GM23338 (cell line): ENCODE measurements at regions not wholly inside any gene's neighbourhood (a gene's known extent, or its start where the extent isn't known, plus 50 kb on each side); places are given as distances from the start of the nearest gene placed in this dataset.

Experiments
- ATAC-seq: fragments of 200-7000 bp; cut with Tn5 transposase; 3 replicates; pipeline ENCODE4 v1.9.1; 2020
- DNase-seq: peaks from one replicate; pipeline ENCODE4 v3.0.0-alpha.2; 2015; ENCODE audit warnings: low spot score
- H2AFZ ChIP-seq: fragments of 200-600 bp; sonication (generic); 2 replicates; pipeline ENCODE4 v1.8.0; 2016; ENCODE audit warnings: antibody characterized with exemption, mild to moderate bottlenecking, moderate library complexity
- H3F3A ChIP-seq: fragments of 200-600 bp; sonication (generic); replicated peaks from 2 replicates; pipeline ENCODE4 v1.8.0; 2017; ENCODE audit warnings: antibody characterized with exemption, mixed run types, low read depth
- H3K27ac ChIP-seq: fragments of 200-600 bp; sonication (generic); 2 replicates; pipeline ENCODE4 v1.6.1; 2016; ENCODE audit warnings: low read depth
- H3K27me3 ChIP-seq: fragments of 200-600 bp; sonication (generic); 2 replicates; pipeline ENCODE4 v1.8.0; 2016; ENCODE audit warnings: mild to moderate bottlenecking, mixed run types, moderate library complexity; ENCODE audit not compliant: insufficient read depth
- H3K36me3 ChIP-seq: fragments of 200-600 bp; sonication (generic); 2 replicates; pipeline ENCODE4 v1.8.0; 2016; ENCODE audit warnings: mild to moderate bottlenecking; ENCODE audit not compliant: insufficient read depth
- H3K4me1 ChIP-seq: fragments of 200-600 bp; sonication (generic); 2 replicates; pipeline ENCODE4 v1.8.0; 2016; ENCODE audit warnings: mild to moderate bottlenecking, moderate library complexity; ENCODE audit not compliant: insufficient read depth
- H3K4me2 ChIP-seq: fragments of 200-600 bp; sonication (generic); 2 replicates; pipeline ENCODE4 v1.7.1; 2017; ENCODE audit warnings: mixed run types
- H3K4me3 ChIP-seq: fragments of 200-600 bp; sonication (generic); 2 replicates; pipeline ENCODE4 v1.6.1; 2016; ENCODE audit warnings: mixed run types
- H3K79me2 ChIP-seq: fragments of 200-600 bp; sonication (generic); replicated peaks from 2 replicates; pipeline ENCODE4 v1.8.0; 2017; ENCODE audit warnings: mild to moderate bottlenecking; ENCODE audit not compliant: insufficient read depth
- H3K9me2 ChIP-seq: fragments of 200-600 bp; sonication (generic); 2 replicates; pipeline ENCODE4 v1.8.0; 2017; ENCODE audit not compliant: insufficient read depth
- H4K20me1 ChIP-seq: fragments of 200-600 bp; sonication (generic); replicated peaks from 2 replicates; pipeline ENCODE4 v1.8.0; 2017; ENCODE audit warnings: mild to moderate bottlenecking; ENCODE audit not compliant: insufficient read depth
- H3K27ac Mint-ChIP-seq: 2 replicates; pipeline ENCODE4 v1.8.0; 2020; ENCODE audit warnings: inconsistent platforms, mild to moderate bottlenecking, moderate library complexity, mixed read lengths
- H3K27me3 Mint-ChIP-seq: 3 replicates; pipeline ENCODE4 v1.8.0; 2022; ENCODE audit warnings: low read depth, mild to moderate bottlenecking, moderate library complexity, mixed read lengths, inconsistent platforms; ENCODE audit not compliant: insufficient read depth, poor library complexity
- H3K36me3 Mint-ChIP-seq: 3 replicates; pipeline ENCODE4 v1.8.0; 2021; ENCODE audit warnings: low read depth, mild to moderate bottlenecking, inconsistent platforms, moderate library complexity, mixed read lengths
- H3K4me1 Mint-ChIP-seq: 3 replicates; pipeline ENCODE4 v1.8.0; 2020; ENCODE audit warnings: mild to moderate bottlenecking, inconsistent platforms, mixed read lengths
- H3K4me3 Mint-ChIP-seq: 3 replicates; pipeline ENCODE4 v1.8.0; 2021; ENCODE audit warnings: moderate library complexity, mild to moderate bottlenecking, inconsistent platforms, mixed read lengths
- H3K9me3 Mint-ChIP-seq: 3 replicates; pipeline ENCODE4 v1.8.0; 2020; ENCODE audit warnings: moderate library complexity, mild to moderate bottlenecking, inconsistent platforms, mixed read lengths
- CREB1 ChIP-seq: fragments of 250-450 bp; sonication (Bioruptor Pico); IDR thresholded peaks from 2 replicates; pipeline ENCODE4 v1.5.0; 2020; ENCODE audit warnings: low read depth, mild to moderate bottlenecking, moderate library complexity
- EZH2phosphoT487 ChIP-seq: fragments of 200-600 bp; sonication (generic); IDR thresholded peaks from one replicate; pipeline ENCODE4 v1.8.1; 2018; ENCODE audit warnings: antibody characterized with exemption; ENCODE audit not compliant: unreplicated experiment
- NANOG ChIP-seq: IDR thresholded peaks from 2 replicates; pipeline ENCODE4 v1.6.1; 2016; ENCODE audit warnings: antibody characterized with exemption, borderline replicate concordance
- POLR2AphosphoS5 ChIP-seq: IDR thresholded peaks from 2 replicates; pipeline ENCODE4 v1.6.1; 2016; ENCODE audit warnings: antibody characterized with exemption, low read depth
- STAT1 ChIP-seq: IDR thresholded peaks from one replicate; pipeline ENCODE4 v1.6.1; 2016; ENCODE audit warnings: antibody characterized with exemption; ENCODE audit not compliant: unreplicated experiment
- ZNF114 ChIP-seq: fragments of 250-450 bp; sonication (Bioruptor Pico); IDR thresholded peaks from 2 replicates; pipeline ENCODE4 v1.5.0; 2020; ENCODE audit warnings: mild to moderate bottlenecking, moderate library complexity
- ZNF331 ChIP-seq: fragments of 250-450 bp; sonication (Bioruptor Pico); IDR thresholded peaks from 2 replicates; pipeline ENCODE4 v1.5.0; 2020; ENCODE audit warnings: low read depth, mild to moderate bottlenecking, moderate library complexity
- TF ChIP-seq, protein P1 (sequence below): IDR thresholded peaks from one replicate; pipeline ENCODE4 v1.6.1; 2018; ENCODE audit warnings: antibody characterized with exemption; ENCODE audit not compliant: unreplicated experiment
- TF ChIP-seq, protein P2 (sequence below): IDR thresholded peaks from 2 replicates; pipeline ENCODE4 v1.6.1; 2016; ENCODE audit warnings: antibody characterized with exemption
- TF ChIP-seq, protein P3 (sequence below), 2 experiments: fragments of 200-600 bp in 1 of 2; sonication (generic) in 1 of 2; conservative IDR thresholded peaks; 2 replicates each; pipeline versions ENCODE4 v1.5.1 to v1.6.1; 2016 to 2017; ENCODE audit warnings: antibody characterized with exemption in 2 of 2, low read depth in 2 of 2, mild to moderate bottlenecking in 2 of 2, moderate library complexity in 1 of 2
- TF ChIP-seq, protein P4 (sequence below): fragments of 250-450 bp; sonication (Bioruptor Pico); IDR thresholded peaks from 2 replicates; pipeline ENCODE4 v1.5.0; 2020; ENCODE audit warnings: mild to moderate bottlenecking, moderate library complexity

DNA sequence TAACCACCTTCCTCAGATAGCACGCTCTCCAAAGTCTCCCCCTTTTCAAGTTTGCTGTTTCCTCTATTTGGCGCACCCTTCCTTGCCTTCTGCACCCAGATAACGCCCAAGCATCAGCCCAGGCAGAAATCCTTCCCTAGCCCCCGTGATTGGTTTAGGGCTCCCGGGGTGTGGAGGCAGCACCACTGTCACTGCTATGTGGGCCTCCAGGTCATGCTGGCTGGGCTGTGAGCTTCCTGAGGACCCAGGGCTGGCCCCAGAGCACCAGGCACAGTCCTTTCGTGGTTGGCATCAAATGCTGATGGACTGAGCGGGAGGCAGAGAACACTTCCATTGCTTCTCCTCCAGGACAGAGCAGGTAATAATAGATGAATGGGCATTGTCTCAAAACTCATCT lies 311.4 kb downstream of the BCL11B start:
- H3K4me1 Mint-ChIP-seq, result peaks cover 11% of the 10 kb centered on the region
- Histone ChIP-seq H3K4me1 (no peaks in the 10 kb centered on the region), H3K27ac (no peak overlapping the region), H2AFZ (no peak overlapping the region), H3K36me3 (no peaks in the 10 kb centered on the region), H3K4me3 (no peak overlapping the region), H3K79me2 (no peaks in the 10 kb centered on the region), H4K20me1 (no peaks in the 10 kb centered on the region), H3F3A (no peaks in the 10 kb centered on the region), H3K4me2 (no peak overlapping the region), H3K9me2 (no peaks in the 10 kb centered on the region), H3K27me3 (no peaks in the 10 kb centered on the region)
- TF ChIP-seq NANOG, result no peak
- TF ChIP-seq CREB1, result no peak
- TF ChIP-seq, protein P1, sequence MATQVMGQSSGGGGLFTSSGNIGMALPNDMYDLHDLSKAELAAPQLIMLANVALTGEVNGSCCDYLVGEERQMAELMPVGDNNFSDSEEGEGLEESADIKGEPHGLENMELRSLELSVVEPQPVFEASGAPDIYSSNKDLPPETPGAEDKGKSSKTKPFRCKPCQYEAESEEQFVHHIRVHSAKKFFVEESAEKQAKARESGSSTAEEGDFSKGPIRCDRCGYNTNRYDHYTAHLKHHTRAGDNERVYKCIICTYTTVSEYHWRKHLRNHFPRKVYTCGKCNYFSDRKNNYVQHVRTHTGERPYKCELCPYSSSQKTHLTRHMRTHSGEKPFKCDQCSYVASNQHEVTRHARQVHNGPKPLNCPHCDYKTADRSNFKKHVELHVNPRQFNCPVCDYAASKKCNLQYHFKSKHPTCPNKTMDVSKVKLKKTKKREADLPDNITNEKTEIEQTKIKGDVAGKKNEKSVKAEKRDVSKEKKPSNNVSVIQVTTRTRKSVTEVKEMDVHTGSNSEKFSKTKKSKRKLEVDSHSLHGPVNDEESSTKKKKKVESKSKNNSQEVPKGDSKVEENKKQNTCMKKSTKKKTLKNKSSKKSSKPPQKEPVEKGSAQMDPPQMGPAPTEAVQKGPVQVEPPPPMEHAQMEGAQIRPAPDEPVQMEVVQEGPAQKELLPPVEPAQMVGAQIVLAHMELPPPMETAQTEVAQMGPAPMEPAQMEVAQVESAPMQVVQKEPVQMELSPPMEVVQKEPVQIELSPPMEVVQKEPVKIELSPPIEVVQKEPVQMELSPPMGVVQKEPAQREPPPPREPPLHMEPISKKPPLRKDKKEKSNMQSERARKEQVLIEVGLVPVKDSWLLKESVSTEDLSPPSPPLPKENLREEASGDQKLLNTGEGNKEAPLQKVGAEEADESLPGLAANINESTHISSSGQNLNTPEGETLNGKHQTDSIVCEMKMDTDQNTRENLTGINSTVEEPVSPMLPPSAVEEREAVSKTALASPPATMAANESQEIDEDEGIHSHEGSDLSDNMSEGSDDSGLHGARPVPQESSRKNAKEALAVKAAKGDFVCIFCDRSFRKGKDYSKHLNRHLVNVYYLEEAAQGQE, result no peak
- no peak for TF ChIP-seq ZNF331 (CRISPR knock-in tag)
- TF ChIP-seq, protein P2, sequence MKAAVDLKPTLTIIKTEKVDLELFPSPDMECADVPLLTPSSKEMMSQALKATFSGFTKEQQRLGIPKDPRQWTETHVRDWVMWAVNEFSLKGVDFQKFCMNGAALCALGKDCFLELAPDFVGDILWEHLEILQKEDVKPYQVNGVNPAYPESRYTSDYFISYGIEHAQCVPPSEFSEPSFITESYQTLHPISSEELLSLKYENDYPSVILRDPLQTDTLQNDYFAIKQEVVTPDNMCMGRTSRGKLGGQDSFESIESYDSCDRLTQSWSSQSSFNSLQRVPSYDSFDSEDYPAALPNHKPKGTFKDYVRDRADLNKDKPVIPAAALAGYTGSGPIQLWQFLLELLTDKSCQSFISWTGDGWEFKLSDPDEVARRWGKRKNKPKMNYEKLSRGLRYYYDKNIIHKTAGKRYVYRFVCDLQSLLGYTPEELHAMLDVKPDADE, result no peak
- TF ChIP-seq, protein P3, sequence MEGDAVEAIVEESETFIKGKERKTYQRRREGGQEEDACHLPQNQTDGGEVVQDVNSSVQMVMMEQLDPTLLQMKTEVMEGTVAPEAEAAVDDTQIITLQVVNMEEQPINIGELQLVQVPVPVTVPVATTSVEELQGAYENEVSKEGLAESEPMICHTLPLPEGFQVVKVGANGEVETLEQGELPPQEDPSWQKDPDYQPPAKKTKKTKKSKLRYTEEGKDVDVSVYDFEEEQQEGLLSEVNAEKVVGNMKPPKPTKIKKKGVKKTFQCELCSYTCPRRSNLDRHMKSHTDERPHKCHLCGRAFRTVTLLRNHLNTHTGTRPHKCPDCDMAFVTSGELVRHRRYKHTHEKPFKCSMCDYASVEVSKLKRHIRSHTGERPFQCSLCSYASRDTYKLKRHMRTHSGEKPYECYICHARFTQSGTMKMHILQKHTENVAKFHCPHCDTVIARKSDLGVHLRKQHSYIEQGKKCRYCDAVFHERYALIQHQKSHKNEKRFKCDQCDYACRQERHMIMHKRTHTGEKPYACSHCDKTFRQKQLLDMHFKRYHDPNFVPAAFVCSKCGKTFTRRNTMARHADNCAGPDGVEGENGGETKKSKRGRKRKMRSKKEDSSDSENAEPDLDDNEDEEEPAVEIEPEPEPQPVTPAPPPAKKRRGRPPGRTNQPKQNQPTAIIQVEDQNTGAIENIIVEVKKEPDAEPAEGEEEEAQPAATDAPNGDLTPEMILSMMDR (conservative IDR thresholded peaks at IDR 0.05; ENCODE audit: low read depth in 2 of 2), result no peak
- TF ChIP-seq, protein P4, sequence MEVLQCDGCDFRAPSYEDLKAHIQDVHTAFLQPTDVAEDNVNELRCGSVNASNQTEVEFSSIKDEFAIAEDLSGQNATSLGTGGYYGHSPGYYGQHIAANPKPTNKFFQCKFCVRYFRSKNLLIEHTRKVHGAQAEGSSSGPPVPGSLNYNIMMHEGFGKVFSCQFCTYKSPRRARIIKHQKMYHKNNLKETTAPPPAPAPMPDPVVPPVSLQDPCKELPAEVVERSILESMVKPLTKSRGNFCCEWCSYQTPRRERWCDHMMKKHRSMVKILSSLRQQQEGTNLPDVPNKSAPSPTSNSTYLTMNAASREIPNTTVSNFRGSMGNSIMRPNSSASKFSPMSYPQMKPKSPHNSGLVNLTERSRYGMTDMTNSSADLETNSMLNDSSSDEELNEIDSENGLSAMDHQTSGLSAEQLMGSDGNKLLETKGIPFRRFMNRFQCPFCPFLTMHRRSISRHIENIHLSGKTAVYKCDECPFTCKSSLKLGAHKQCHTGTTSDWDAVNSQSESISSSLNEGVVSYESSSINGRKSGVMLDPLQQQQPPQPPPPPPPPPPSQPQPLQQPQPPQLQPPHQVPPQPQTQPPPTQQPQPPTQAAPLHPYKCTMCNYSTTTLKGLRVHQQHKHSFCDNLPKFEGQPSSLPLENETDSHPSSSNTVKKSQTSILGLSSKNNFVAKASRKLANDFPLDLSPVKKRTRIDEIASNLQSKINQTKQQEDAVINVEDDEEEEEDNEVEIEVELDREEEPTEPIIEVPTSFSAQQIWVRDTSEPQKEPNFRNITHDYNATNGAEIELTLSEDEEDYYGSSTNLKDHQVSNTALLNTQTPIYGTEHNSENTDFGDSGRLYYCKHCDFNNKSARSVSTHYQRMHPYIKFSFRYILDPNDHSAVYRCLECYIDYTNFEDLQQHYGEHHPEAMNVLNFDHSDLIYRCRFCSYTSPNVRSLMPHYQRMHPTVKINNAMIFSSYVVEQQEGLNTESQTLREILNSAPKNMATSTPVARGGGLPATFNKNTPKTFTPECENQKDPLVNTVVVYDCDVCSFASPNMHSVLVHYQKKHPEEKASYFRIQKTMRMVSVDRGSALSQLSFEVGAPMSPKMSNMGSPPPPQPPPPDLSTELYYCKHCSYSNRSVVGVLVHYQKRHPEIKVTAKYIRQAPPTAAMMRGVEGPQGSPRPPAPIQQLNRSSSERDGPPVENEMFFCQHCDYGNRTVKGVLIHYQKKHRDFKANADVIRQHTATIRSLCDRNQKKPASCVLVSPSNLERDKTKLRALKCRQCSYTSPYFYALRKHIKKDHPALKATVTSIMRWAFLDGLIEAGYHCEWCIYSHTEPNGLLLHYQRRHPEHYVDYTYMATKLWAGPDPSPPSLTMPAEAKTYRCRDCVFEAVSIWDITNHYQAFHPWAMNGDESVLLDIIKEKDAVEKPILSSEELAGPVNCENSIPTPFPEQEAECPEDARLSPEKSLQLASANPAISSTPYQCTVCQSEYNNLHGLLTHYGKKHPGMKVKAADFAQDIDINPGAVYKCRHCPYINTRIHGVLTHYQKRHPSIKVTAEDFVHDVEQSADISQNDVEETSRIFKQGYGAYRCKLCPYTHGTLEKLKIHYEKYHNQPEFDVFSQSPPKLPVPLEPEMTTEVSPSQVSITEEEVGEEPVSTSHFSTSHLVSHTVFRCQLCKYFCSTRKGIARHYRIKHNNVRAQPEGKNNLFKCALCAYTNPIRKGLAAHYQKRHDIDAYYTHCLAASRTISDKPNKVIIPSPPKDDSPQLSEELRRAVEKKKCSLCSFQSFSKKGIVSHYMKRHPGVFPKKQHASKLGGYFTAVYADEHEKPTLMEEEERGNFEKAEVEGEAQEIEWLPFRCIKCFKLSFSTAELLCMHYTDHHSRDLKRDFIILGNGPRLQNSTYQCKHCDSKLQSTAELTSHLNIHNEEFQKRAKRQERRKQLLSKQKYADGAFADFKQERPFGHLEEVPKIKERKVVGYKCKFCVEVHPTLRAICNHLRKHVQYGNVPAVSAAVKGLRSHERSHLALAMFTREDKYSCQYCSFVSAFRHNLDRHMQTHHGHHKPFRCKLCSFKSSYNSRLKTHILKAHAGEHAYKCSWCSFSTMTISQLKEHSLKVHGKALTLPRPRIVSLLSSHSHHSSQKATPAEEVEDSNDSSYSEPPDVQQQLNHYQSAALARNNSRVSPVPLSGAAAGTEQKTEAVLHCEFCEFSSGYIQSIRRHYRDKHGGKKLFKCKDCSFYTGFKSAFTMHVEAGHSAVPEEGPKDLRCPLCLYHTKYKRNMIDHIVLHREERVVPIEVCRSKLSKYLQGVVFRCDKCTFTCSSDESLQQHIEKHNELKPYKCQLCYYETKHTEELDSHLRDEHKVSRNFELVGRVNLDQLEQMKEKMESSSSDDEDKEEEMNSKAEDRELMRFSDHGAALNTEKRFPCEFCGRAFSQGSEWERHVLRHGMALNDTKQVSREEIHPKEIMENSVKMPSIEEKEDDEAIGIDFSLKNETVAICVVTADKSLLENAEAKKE (CRISPR knock-in tag), result no peak
- TF ChIP-seq POLR2AphosphoS5, result no peak
- no peak for TF ChIP-seq STAT1
- no peak for TF ChIP-seq EZH2phosphoT487
- no peak for TF ChIP-seq ZNF114 (CRISPR knock-in tag)
- DNase-seq (no peak), ATAC-seq (no peak)
- no peak overlapping the region for H3K27ac Mint-ChIP-seq
- H3K36me3 Mint-ChIP-seq, result no peaks in the 10 kb centered on the region
- H3K27me3 Mint-ChIP-seq, result peaks cover 6% of the 10 kb centered on the region
- H3K4me3 Mint-ChIP-seq, result no peak overlapping the region
- no peaks in the 10 kb centered on the region for H3K9me3 Mint-ChIP-seq
